Islet of Langerhans (tissue), 1 donor: ENCODE measurements at regions not wholly inside any gene's neighbourhood (a gene's known extent, or its start where the extent isn't known, plus 50 kb on each side); places are given as distances from the start of the nearest gene placed in this dataset.

Experiments used
- FAIRE-seq: peaks from one replicate; lab custom pipeline; 2011; peaks lifted over from hg19 to GRCh38; lab: Jason Lieb, UNC

DNA sequence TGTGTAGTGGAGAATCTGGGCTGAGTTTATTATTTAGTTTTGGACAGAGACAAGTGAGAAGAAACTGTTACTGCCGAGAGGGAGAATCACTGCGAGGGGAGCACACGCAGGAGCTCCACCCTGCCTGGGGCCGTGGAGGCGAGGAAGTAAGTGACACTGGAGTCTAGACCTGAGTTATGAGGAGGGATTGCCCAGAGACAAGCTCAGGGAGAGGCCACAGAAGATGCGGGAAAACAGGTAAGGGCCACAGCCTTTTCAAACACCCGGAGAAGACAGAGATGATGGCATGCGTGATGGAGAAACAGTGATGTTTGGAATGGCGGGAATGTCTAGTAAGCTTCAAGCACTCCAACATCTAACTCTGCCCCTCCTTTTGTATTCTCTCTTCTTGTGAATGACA, 84.1 kb downstream of the TNFSF11 start:
- FAIRE-seq = no peak

DNA sequence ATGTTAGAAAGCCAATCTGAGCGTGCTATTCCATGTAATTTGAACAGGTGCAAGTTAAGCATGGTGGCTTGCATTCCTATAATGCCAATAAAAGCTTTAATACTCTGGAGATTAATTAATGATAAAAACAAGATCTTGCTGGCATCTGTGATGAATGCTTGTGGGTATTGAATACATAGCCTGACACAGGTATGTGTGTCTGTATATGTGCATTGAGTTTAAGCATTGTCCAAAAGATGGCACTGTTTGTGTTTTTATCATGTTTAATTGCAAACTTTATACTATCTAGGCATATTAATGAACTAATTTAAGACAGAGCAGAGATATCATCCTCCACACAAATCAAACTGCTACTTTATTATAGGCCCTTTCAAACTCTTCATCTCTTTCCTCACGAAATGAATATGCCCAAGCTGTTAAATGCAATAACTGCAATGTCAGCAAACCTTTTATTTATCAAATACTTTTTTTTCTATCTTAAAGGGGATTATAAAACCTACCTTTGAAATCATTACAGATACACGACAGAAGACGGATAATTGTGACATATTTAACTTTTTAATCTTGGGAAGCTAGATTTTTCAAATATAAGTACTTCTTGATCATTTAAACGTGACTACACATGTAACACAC, 86.5 kb downstream of the TNFSF11 start:
- peak; percentile 49 for FAIRE-seq

DNA sequence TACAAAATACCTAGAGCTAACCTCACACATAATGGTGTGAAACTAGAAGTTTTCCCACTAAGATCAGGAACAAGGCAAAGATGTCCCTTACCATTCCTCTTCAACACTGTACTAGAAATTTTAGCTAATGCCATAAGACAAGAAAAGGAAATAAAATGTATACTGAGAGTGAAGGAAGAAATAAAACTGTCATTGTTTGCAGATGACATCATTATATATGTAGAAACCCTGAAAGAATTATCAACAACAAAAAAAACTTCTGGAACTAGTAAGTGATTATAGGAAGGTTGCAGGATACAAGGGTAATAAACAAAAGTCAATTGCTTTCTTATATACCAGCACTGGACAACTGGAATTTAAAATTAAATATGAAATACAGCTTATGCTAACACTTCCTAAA, 93.7 kb downstream of the TNFSF11 start:
- no peak for FAIRE-seq

DNA sequence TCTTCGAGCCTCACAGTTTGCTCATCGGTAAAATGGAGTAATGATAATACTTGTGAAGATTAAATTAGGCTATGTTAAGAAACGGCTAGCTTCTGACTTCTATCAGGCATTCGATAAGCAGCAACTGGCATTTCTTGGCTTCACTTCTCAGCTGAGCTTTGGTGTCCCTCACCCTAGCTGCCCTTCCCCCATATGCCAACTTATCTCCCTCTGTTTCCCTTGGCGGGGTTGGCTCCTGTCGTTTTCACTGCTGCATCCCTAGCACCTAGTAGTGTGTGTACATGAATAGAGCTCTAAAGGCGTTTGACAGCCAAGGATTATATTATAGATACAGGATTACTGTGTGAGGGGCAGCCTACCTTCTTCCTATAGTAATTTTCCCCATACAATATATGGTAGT, 97.5 kb downstream of the TNFSF11 start:
- no peak for FAIRE-seq

DNA sequence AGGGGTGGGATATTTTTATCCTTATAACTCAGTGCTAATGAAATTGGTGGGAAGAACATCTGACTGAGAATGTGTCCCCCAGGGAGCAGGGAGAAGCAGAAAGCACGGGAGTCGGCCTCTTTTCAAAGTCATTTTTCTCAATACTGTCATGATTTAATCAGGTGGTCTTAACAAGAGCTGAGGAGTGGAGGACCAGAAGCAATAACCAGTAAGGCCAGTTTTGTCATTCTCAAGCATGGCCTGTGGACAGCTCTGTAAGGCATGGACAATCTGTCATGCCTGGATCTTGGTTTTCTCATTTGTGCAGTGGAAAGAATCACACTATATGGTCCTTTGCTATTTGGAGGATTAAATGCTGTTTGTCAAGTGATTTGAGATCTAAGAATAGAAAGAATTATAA, 99.7 kb downstream of the TNFSF11 start:
- FAIRE-seq = no peak

DNA sequence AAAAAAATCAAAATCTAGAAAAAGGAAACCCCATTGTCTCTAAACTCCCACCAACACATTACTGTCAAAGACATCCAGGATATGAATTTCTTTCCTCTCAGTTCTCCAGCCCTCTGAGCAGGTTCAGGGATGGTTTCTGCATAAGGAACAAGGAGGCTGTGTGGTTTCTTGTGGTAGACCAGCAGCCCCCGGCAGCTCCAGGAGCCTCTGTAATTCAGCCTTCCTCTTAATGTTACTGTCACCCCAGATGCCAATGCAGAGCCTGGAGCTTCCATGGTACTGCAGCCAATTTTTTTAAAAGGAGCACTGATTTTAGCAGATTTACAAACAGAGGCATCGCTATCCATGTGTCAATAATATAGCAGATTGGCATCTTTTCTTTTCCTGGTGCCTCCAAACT, 100.6 kb upstream of the FAM216B start:
- no peak for FAIRE-seq

DNA sequence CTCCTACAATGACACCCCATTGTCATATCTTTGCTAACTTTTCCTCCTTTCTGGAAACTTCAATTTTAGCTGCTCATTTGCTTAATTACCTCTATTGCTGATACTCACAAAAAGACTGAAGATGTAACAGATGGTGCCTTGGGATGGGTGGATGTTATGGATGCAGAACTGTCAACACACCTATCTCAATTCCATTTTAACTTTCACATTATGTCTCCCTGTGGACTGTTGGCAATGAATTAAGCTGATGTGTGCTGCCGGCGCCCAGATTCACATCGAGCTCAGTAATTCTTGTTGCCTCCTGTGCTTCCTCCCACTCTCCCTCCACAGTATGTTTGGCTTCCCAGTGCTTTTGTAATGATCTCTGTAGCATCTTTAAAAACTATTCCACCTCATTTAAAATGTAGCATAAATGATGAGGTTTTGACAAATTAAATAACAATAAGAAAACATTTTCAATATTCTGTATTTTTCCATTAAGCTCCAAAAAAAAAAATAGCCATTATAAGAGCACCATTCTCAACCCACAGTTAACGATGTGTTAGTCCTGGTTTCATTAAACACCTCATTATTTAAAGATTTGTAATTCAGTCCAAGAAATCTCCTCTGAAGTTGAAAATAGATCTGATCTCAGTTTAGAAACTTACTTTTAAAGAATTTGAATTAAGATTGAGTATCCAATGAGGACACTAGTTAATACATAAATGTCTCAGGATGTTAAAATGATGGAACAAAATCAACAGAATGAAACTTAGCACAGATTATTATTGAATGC, 99.9 kb upstream of the FAM216B start:
- no peak for FAIRE-seq

DNA sequence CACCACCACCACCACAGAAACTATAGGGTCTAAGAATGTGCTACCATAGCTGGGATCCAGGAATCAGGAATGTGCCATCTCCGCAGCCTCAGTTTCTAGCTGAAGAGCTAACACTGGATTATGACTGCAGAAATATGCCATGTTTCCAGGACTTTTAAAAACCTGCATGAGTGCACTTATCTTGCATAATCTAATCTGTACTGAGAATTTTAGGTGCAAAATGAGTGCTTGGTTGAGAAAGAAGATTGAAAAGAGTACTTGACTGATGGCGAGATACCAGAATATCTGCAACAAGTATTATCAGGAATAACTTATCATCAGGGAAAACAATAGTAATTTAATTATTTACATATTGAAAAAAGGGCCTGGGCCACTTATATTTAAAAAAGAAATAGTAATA, 97.2 kb upstream of the FAM216B start:
- no peak for FAIRE-seq

DNA sequence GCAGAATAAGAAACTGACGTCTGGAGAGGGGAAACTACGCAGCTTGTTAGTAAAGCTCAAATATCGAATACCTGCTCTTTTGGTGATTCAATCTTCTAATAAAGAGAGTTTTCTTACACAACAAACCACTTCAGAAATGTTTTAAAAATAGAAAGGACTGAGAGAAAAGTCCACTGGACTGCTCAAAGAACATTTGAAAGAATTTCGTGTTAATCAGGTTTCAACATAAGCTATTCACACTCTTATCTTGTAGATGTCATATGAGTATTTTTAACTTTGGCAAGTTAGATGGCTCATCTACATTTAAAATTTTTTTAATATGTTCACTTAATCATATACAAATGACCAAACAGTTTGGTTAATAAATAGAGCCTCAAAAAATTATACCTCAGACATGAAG, 95.6 kb upstream of the FAM216B start:
- no peak for FAIRE-seq

DNA sequence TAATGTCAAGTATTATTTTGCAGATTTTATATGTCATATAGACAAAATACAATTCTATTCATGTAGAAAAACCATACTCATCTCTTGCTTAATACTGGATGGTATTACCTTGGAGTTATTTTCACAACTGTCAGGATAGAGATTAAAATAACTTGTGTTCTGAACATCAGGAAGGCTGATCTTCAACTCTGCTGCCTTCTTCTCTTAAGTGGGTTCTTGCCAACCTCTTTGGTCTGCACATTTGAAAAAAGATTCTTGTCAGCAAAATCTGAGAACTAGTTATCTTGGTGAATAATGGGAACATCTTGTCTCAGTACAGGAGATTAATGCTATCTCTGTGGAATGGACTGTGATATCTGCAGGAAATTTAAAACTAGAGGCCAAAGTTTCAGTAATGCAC, 95.2 kb upstream of the FAM216B start:
- no peak for FAIRE-seq

DNA sequence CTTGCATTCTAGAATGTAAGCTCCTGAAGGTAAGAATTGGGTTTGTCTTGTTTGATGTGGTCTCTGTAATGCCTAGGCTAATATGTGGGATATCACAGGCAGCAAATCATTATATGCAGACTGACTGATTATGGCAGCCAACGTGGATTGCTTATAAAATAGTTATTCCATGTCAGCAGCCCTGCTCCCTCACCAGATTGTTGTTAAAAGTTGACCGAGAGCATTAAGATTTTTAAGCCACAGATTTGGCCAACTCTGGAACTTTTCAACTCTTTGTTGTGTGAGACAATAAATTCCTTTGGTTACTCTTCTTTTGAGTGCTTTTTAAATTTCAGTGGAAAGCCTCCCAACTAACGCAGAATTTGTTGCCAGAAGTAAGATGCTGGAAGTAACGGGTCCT, 92.6 kb upstream of the FAM216B start:
- no peak for FAIRE-seq

DNA sequence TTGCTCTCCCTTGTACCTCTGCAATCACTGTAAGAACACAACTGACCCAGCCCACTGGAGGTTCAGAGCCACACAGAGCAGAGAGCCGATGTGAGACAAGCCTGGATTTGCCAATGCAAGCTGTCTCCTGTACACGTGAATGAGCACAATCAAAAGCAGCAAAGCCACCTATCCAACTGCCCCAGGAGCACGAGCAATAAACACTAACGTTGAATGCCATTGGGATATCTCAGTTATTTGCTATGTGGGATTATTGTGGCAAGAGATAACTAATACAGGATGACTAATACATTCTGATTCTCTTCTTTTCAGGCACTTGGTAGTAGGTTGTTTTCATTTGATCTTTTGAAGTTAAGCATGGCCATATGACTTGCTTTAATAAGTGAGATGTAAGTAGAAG, 85.2 kb upstream of the FAM216B start:
- FAIRE-seq = no peak

DNA sequence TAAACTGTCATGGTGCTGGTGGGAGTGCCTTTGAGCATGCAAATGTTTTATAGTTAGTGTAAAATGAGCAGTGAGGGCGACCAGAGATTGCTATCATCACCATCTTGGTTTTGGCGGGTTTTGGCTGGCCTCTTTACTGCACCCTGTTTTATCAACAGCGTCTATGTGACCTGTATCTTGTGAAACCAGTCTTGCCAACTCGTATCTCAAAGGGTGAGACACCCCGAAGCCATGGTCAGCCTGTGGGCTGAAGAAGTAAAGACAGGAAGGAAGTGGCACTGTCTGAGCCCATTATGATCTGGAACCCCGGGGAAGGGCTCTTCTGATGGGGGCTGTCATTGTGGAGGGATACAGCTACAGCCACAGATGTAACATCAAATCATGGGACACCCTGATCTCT, 81.5 kb upstream of the FAM216B start:
- FAIRE-seq = no peak

DNA sequence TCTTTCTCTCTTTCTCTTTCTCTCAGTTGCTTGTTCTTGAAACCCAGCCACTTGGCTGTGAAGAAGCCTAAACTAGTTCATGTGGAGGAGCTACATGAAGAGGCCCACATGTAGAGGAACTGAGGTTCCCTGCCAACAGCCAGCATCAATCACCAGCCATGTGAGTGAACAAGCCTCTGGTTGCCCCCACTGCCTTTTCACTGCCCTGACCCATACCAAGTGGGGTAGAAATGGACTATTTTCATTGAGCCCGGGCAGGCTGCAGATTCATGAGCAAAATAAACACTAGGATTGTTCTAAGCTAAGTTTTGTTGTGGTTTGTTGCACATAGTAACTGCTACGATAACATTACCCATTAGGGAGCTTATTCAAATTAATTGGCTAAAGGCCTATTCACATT, 78.7 kb upstream of the FAM216B start:
- no peak for FAIRE-seq

DNA sequence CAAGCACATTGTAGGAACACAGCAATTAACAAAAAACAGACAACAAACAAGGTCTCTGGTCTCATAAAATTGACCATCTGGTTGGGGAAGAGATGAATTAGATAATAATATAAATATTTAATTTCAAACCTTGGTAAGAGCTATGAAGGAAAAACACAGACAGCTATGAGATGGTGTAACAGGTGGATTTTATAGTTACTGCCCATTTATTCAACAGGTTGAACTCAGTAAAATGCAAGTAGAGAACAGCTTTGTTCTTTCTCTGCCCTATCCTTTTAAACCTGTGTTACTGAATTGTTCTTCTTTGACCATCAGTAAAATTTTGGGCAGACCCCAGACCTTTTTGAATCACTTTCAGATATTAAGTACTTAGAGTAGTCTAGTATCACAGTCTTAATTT, 77.6 kb upstream of the FAM216B start:
- no peak for FAIRE-seq

DNA sequence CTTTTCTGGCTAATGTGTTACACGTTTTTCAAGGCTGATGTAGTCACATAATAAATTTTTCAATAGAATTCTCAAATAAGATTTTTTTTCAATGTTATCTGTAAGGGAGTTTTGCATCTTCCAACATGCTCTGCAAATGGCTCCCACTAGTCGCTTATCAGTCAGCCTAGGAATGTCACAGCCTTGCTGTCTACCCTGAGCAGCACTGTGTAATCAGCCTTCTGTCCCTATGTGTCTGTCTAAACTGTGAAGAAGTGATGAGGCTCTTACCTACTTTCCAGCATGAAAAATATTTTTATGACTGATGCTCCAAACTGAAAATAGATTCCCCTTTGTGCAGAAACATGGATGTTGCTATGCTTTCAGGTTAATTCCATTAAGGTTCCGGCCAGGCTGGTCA, 75.1 kb upstream of the FAM216B start:
- no peak for FAIRE-seq

DNA sequence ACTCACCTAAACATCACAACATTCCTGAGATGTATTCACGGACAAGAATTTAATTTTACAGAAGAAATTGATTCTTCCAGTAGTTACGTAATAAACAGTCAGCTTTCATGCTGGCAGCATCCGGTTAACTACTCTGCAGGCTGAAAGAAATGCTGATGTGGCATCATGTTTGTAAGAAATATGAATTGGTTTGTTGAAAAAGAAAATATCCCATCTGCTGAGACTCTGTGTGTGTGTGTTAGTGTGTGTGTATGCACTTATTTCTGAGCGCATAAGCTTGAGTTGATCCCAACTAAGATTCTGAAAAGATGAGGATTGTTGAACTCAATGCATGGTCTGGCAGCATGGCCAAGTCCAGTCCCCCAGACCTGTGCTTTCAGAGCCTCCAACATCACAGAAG, 74.3 kb upstream of the FAM216B start:
- FAIRE-seq = no peak

DNA sequence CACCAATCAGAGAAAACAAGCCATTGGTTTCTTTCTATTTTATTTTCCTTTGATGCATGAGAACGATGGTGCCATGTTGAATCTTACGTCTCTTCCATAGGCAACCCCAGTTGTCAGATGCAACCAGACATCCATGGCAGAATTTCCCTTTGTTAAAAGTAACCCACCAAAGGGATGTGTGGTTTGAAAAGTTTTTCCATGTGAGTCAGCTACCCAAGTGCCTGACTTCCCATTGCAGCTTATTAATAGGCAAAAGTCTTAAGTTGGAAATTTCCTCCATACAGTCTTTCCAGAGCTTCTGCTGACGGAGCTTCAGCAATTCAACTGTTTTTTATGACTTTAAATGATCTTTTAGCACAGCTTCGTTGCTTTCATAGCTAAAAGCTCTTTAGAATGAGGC, 73.8 kb upstream of the FAM216B start:
- FAIRE-seq = no peak

DNA sequence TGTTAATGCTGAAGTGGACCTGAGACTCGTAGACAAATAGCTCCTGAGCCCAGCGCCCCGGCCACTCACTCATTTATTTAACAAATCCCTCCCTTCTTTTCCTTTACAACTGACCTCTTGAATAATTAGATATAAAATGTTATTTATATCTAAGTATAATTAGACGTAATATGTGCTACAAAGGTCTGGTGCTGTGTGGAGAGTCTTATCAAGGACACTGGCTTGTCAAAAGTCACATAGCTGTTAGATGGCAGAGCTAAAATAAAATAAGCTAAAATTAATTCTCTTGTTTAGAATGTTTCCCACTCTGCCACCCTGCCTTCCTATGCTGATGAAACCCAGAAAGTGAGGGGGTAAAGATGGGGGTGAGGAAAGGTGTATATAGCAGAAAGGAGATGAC, 73.0 kb upstream of the FAM216B start:
- no peak for FAIRE-seq

DNA sequence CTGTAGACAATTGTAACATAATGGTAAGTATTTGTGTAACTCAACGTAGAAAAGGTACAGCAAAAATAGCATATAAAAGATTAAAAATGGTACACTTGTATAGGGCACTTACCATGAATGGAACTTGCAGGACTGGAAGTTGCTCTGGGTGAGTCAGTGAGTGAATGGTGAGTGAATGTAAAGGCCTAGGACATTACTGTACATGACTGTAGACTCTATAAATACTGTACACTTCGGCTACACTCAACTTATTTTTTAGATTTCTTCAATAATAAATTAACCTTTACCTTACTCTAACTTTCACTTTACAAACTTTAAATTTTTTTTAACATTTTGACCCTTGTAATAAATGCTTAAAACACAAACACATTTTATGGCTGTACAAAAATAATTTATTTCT, 72.1 kb upstream of the FAM216B start:
- FAIRE-seq = no peak

DNA sequence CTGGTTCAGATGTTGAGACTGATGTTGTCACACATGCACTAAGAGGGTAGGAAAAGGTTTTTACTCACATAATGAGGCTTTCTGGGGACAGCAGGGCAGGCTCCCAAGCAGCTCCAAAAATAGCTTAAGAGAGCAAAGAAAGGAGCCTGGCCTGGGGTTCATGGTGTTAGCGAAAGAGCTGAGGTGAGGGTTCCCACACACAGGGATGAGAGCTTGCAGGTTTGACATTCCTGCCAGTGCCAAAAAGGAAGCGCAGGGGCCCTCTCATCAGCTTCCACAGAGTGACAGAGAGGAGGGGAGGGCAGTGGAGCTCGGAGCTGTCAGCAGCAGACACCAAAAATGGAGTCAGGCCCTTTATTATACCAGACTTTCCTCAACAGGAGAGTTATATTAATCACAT, 65.5 kb upstream of the FAM216B start:
- no peak for FAIRE-seq

DNA sequence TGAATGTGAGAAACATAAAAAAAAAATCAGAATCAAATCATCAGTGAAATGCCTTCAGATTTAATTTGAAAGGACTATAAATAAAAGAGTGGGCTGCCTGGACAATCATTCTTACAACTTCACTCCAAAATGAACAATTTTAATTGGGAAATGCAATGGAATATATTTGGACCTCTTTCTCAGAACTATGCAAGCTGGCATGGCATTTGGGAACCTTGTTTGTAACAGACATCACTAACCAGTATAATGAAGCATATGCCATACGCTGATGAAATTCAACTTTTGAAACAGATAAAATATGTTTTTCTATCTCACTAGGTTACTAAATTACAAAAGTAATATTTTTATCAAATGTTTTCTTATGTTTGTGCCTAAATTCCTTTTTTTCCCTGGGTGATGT, 64.2 kb upstream of the FAM216B start:
- no peak for FAIRE-seq

DNA sequence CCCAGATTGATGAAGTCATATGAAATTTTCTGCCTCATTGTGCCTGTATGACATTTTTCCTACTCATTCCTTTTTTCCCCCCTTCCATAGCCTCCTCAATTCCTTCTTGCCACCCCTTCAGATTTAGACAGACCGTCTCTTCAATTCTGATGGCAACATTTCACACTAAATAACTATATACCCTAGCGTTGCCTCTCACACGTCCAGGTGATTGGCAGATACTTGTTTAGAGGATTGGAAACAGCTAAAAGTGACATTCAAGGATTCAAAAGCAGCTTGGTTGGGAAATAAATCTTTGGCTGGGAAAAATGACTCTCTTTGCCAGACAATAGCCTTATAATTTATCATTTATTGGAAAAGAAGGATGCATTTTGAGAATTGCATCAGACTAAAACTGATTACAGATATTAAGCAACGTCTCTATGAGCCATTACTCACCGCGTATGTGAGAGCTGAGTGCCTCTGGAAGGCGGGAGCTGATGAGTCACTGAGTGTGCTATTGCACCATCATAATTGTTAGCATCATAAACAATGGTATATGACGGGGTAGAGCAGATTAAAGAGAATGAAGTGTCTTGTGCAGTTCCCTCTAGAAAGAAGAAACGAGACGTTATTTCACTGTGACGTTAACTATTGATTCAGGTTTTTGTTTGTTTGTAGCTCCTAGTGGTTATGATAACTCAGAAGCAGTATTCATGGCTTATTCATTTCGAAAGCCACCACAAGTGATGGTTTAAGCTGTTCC, 61.1 kb upstream of the FAM216B start:
- peak; percentile 82 for FAIRE-seq

DNA sequence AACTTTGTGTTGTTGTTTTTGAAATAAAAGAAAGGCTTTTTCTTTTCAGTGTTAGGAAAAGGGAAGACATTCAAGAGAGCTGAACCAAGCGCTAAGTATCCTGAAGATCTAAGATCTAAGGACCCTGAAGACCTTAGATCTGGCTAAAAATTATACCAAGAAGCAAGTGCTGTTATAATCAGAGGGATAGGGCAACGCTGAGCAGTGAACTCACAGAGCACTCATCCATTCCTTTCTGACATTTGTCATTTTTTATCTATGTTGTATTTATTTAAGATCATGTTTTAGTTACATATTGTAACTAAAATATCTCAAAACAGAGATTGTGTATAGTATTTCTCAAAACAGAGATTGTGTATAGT, 60.5 kb upstream of the FAM216B start:
- no peak for FAIRE-seq
